Activated CD8-positive, alpha-beta memory T cell treated with anti-CD3 and anti-CD28 coated beads for 4 hours (primary cell): ENCODE measurements at regions not wholly inside any gene's neighbourhood (a gene's known extent, or its start where the extent isn't known, plus 50 kb on each side); places are given as distances from the start of the nearest gene placed in this dataset.

Experiments used
- DNase-seq, 2 donors: peaks; one replicate each; pipeline ENCODE4 v3.0.0-alpha.2; 2020; ENCODE audit warnings: low read depth in 2 of 2

GRCh38 chr14:71467361-71467811 lies 464.8 kb upstream of the RGS6 start:
- DNase-seq = no peak

GRCh38 chr14:71468701-71469100 lies 463.5 kb upstream of the RGS6 start:
- no peak for DNase-seq

- no peak for DNase-seq
Measured at GRCh38 chr14:71469643-71470335, 462.4 kb upstream of the RGS6 start.

GRCh38 chr14:71471634-71472355 lies 460.4 kb upstream of the RGS6 start:
- no peak for DNase-seq

- no peak for DNase-seq
Measured at GRCh38 chr14:71472356-71473340, 459.6 kb upstream of the RGS6 start.

GRCh38 chr14:71473843-71474242 lies 458.4 kb upstream of the RGS6 start:
- no peak for DNase-seq

GRCh38 chr14:71474301-71475265 lies 457.6 kb upstream of the RGS6 start:
- no peak for DNase-seq

- DNase-seq = no peak
Measured at GRCh38 chr14:71475916-71476315, 456.3 kb upstream of the RGS6 start.

- no peak for DNase-seq
Measured at GRCh38 chr14:71478542-71478941, 453.7 kb upstream of the RGS6 start.

- no peak for DNase-seq
Measured at GRCh38 chr14:71481021-71481654, 451.1 kb upstream of the RGS6 start.

- DNase-seq = no peak
Measured at GRCh38 chr14:71482671-71483070, 449.6 kb upstream of the RGS6 start.

- no peak for DNase-seq
Measured at GRCh38 chr14:71483154-71483553, 449.1 kb upstream of the RGS6 start.

- no peak for DNase-seq
Measured at GRCh38 chr14:71485833-71486232, 446.4 kb upstream of the RGS6 start.

GRCh38 chr14:71486279-71486678 lies 445.9 kb upstream of the RGS6 start:
- no peak for DNase-seq

GRCh38 chr14:71487449-71487848 lies 444.8 kb upstream of the RGS6 start:
- no peak for DNase-seq

GRCh38 chr14:71487941-71488340 lies 444.3 kb upstream of the RGS6 start:
- DNase-seq = no peak

GRCh38 chr14:71488703-71489191 lies 443.5 kb upstream of the RGS6 start:
- DNase-seq = no peak

- DNase-seq = no peak
Measured at GRCh38 chr14:71489742-71490141, 442.5 kb upstream of the RGS6 start.

GRCh38 chr14:71491931-71492330 lies 440.3 kb upstream of the RGS6 start:
- no peak for DNase-seq

- DNase-seq = no peak
Measured at GRCh38 chr14:71492346-71492745, 439.9 kb upstream of the RGS6 start.
